IPS DF 4.7 (cell line): ENCODE measurements at regions not wholly inside any gene's neighbourhood (a gene's known extent, or its start where the extent isn't known, plus 50 kb on each side); places are given as distances from the start of the nearest gene placed in this dataset.
A peak's percentile ranks its signal among the peaks of the same experiment; 100 is the strongest.

Source experiments
- DNase-seq: peaks from one replicate; pipeline ENCODE4 v3.0.0-alpha.2; 2013; ENCODE audit warnings: low spot score; ENCODE audit errors: extremely low read depth

GRCh38 chr1:213861841-213862240 lies 125.9 kb upstream of the PROX1 start:
- DNase-seq: no peak

- no peak for DNase-seq
Measured at GRCh38 chr1:213864091-213864490, 123.7 kb upstream of the PROX1 start.

GRCh38 chr1:213868482-213868881 lies 119.3 kb upstream of the PROX1 start:
- no peak for DNase-seq

- DNase-seq: no peak
Measured at GRCh38 chr1:213871179-213871578, 116.6 kb upstream of the PROX1 start.

- no peak for DNase-seq
Measured at GRCh38 chr1:213874789-213875188, 113.0 kb upstream of the PROX1 start.

- DNase-seq: no peak
Measured at GRCh38 chr1:213876531-213876930, 111.2 kb upstream of the PROX1 start.

GRCh38 chr1:213883618-213884017 lies 104.2 kb upstream of the PROX1 start:
- DNase-seq: no peak

GRCh38 chr1:213884402-213884801 lies 103.4 kb upstream of the PROX1 start:
- no peak for DNase-seq

GRCh38 chr1:213884942-213885341 lies 102.8 kb upstream of the PROX1 start:
- DNase-seq: no peak

- DNase-seq: no peak
Measured at GRCh38 chr1:213887842-213888241, 99.9 kb upstream of the PROX1 start.

- DNase-seq: no peak
Measured at GRCh38 chr1:213891989-213892902, 95.5 kb upstream of the PROX1 start.

- DNase-seq: no peak
Measured at GRCh38 chr1:213898684-213899083, 89.1 kb upstream of the PROX1 start.

GRCh38 chr1:213899413-213899812 lies 88.4 kb upstream of the PROX1 start:
- no peak for DNase-seq

GRCh38 chr1:213905344-213905743 lies 82.4 kb upstream of the PROX1 start:
- no peak for DNase-seq

GRCh38 chr1:213908521-213908920 lies 79.3 kb upstream of the PROX1 start:
- DNase-seq: no peak

GRCh38 chr1:213914392-213914791 lies 73.4 kb upstream of the PROX1 start:
- DNase-seq: no peak

- no peak for DNase-seq
Measured at GRCh38 chr1:213921311-213921710, 66.5 kb upstream of the PROX1 start.

- no peak for DNase-seq
Measured at GRCh38 chr1:213921712-213922111, 66.1 kb upstream of the PROX1 start.

- DNase-seq: no peak
Measured at GRCh38 chr1:213925531-213926182, 62.1 kb upstream of the PROX1 start.

- no peak for DNase-seq
Measured at GRCh38 chr1:213927846-213928245, 59.9 kb upstream of the PROX1 start.

- no peak for DNase-seq
Measured at GRCh38 chr1:213929398-213929797, 58.4 kb upstream of the PROX1 start.

- peak; percentile 33 for DNase-seq
Measured at GRCh38 chr1:213931836-213932235, 55.9 kb upstream of the PROX1 start.

GRCh38 chr1:213933336-213933735 lies 54.4 kb upstream of the PROX1 start:
- no peak for DNase-seq
